Neural cell (in vitro differentiated cells): ENCODE measurements at regions not wholly inside any gene's neighbourhood (a gene's known extent, or its start where the extent isn't known, plus 50 kb on each side); places are given as distances from the start of the nearest gene placed in this dataset.

Experiments
- CTCF ChIP-seq: fragments of 450-650 bp; IDR thresholded peaks from 2 replicates; pipeline ENCODE4 v1.5.1; 2014; ENCODE audit warnings: antibody characterized with exemption, mild to moderate bottlenecking, moderate library complexity; ENCODE audit not compliant: poor library complexity, severe bottlenecking
- EZH2 ChIP-seq: fragments of 200-600, 300-800 bp; shearing (Covaris generic), sonication (generic); IDR thresholded peaks from 2 replicates; pipeline ENCODE4 v1.6.1; 2014; ENCODE audit warnings: antibody characterized with exemption, low read length, borderline replicate concordance, mild to moderate bottlenecking; ENCODE audit not compliant: insufficient read depth, poor library complexity, severe bottlenecking
- RAD21 ChIP-seq: fragments of 450-650 bp; conservative IDR thresholded peaks from 2 replicates; pipeline ENCODE4 v1.6.1; 2014; ENCODE audit warnings: antibody characterized with exemption, mild to moderate bottlenecking, moderate library complexity
- REST ChIP-seq: IDR thresholded peaks from 2 replicates; pipeline ENCODE4 v1.6.1; 2012; ENCODE audit warnings: borderline replicate concordance
- SMC3 ChIP-seq: fragments of 450-650 bp; conservative IDR thresholded peaks from 2 replicates; pipeline ENCODE4 v1.6.1; 2014; ENCODE audit warnings: antibody characterized with exemption, mild to moderate bottlenecking, moderate library complexity; ENCODE audit not compliant: poor library complexity

- TF ChIP-seq CTCF = no peak
- no peak for TF ChIP-seq EZH2
- no peak for TF ChIP-seq REST
- no peak for TF ChIP-seq RAD21
- TF ChIP-seq SMC3 = no peak
These were observed 344.9 kb downstream of the ZNF326 start for GRCh38 chr1:90339811-90340210.
